ENCODE measurements at regions not wholly inside any gene's neighbourhood (a gene's known extent, or its start where the extent isn't known, plus 50 kb on each side); places are given as distances from the start of the nearest gene placed in this dataset.

DNA sequence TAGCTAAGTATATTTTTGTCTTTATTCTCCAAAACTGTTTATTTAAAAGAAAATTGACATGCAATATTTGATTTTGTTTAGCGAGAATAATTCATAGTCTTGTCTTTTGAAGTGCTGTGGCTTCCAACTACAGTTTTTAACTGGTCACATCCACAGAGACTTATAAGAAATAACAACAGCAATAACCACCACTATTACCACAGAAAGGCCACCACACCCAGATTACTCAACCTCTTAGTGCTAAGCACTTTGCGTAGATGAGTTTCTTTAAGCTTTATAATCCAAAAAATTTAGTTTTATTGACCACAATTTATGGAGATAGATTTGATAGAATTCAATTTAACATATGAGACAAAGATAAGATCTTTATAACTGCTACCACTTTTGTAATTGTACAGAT is 468.4 kb upstream of the UBE2E2 start:
- TF ChIP-seq, protein P1, sequence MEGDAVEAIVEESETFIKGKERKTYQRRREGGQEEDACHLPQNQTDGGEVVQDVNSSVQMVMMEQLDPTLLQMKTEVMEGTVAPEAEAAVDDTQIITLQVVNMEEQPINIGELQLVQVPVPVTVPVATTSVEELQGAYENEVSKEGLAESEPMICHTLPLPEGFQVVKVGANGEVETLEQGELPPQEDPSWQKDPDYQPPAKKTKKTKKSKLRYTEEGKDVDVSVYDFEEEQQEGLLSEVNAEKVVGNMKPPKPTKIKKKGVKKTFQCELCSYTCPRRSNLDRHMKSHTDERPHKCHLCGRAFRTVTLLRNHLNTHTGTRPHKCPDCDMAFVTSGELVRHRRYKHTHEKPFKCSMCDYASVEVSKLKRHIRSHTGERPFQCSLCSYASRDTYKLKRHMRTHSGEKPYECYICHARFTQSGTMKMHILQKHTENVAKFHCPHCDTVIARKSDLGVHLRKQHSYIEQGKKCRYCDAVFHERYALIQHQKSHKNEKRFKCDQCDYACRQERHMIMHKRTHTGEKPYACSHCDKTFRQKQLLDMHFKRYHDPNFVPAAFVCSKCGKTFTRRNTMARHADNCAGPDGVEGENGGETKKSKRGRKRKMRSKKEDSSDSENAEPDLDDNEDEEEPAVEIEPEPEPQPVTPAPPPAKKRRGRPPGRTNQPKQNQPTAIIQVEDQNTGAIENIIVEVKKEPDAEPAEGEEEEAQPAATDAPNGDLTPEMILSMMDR (IDR thresholded peaks at IDR 0.05; ENCODE audit: insufficient read depth, low read length, poor library complexity, severe bottlenecking): no peak
- no peak for TF ChIP-seq EZH2phosphoT487 (conservative IDR thresholded peaks at IDR 0.05; ENCODE audit: low read length)
